Liver (tissue), 3 donors: ENCODE measurements at regions not wholly inside any gene's neighbourhood (a gene's known extent, or its start where the extent isn't known, plus 50 kb on each side); places are given as distances from the start of the nearest gene placed in this dataset.

Source experiments
- CTCF ChIP-seq: fragments of 150-350 bp; IDR thresholded peaks from 2 replicates; pipeline ENCODE4 v1.5.1; 2017; ENCODE audit warnings: improper control_type of control experiment, low read depth, low read length; ENCODE audit not compliant: missing input control
- EGR1 ChIP-seq, 2 donors: IDR thresholded peaks; 2 replicates each; pipeline ENCODE4 v1.6.1; 2016 to 2018; ENCODE audit warnings: antibody characterized with exemption in 2 of 2, low read depth in 2 of 2
- FOXA1 ChIP-seq: IDR thresholded peaks from 2 replicates; pipeline ENCODE4 v1.6.1; 2016; ENCODE audit warnings: antibody characterized with exemption
- HNF4G ChIP-seq: IDR thresholded peaks from 2 replicates; pipeline ENCODE4 v1.6.1; 2016; ENCODE audit warnings: antibody characterized with exemption
- MAX ChIP-seq: IDR thresholded peaks from 2 replicates; pipeline ENCODE4 v1.6.1; 2016; ENCODE audit warnings: antibody characterized with exemption
- NR2F2 ChIP-seq: IDR thresholded peaks from 2 replicates; pipeline ENCODE4 v1.6.1; 2016; ENCODE audit warnings: antibody characterized with exemption
- RAD21 ChIP-seq, 2 donors: IDR thresholded peaks; 2 replicates each; pipeline ENCODE4 v1.6.1; 2016; ENCODE audit warnings: antibody characterized with exemption in 2 of 2, mild to moderate bottlenecking in 2 of 2
- REST ChIP-seq: IDR thresholded peaks from 2 replicates; pipeline ENCODE4 v1.6.1; 2016; ENCODE audit warnings: antibody characterized with exemption, mild to moderate bottlenecking
- SP1 ChIP-seq: IDR thresholded peaks from 2 replicates; pipeline ENCODE4 v1.6.1; 2018; ENCODE audit warnings: antibody characterized with exemption, mild to moderate bottlenecking
- TAF1 ChIP-seq: conservative IDR thresholded peaks from 2 replicates; pipeline ENCODE4 v1.6.1; 2016; ENCODE audit warnings: antibody characterized with exemption, mild to moderate bottlenecking
- YY1 ChIP-seq: IDR thresholded peaks from 2 replicates; pipeline ENCODE4 v1.6.1; 2016; ENCODE audit warnings: antibody characterized with exemption, mild to moderate bottlenecking
- TF ChIP-seq, protein P1 (sequence below): IDR thresholded peaks from 2 replicates; pipeline ENCODE4 v1.6.1; 2016; ENCODE audit warnings: antibody characterized with exemption
- TF ChIP-seq, protein P2 (sequence below): IDR thresholded peaks from 2 replicates; pipeline ENCODE4 v1.6.1; 2016; ENCODE audit warnings: antibody characterized with exemption
- donor health status: healthy.
- donor health status: healthy.

- TF ChIP-seq YY1 (no peak), CTCF (no peak), EGR1 (IDR thresholded peaks at IDR 0.05; ENCODE audit: low read depth in 2 of 2) (no peak), TAF1 (no peak), HNF4G (no peak), MAX (no peak), SP1 (no peak), RAD21 (IDR thresholded peaks at IDR 0.05) (no peak), REST (no peak), NR2F2 (no peak), FOXA1 (no peak)
- TF ChIP-seq, protein P1, sequence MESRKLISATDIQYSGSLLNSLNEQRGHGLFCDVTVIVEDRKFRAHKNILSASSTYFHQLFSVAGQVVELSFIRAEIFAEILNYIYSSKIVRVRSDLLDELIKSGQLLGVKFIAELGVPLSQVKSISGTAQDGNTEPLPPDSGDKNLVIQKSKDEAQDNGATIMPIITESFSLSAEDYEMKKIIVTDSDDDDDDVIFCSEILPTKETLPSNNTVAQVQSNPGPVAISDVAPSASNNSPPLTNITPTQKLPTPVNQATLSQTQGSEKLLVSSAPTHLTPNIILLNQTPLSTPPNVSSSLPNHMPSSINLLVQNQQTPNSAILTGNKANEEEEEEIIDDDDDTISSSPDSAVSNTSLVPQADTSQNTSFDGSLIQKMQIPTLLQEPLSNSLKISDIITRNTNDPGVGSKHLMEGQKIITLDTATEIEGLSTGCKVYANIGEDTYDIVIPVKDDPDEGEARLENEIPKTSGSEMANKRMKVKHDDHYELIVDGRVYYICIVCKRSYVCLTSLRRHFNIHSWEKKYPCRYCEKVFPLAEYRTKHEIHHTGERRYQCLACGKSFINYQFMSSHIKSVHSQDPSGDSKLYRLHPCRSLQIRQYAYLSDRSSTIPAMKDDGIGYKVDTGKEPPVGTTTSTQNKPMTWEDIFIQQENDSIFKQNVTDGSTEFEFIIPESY: no peak
- TF ChIP-seq, protein P2, sequence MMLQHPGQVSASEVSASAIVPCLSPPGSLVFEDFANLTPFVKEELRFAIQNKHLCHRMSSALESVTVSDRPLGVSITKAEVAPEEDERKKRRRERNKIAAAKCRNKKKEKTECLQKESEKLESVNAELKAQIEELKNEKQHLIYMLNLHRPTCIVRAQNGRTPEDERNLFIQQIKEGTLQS: no peak
Observed at GRCh38 chr11:95373241-95373640, 142.2 kb upstream of the SESN3 start.
